ENCODE measurements at regions not wholly inside any gene's neighbourhood (a gene's known extent, or its start where the extent isn't known, plus 50 kb on each side); places are given as distances from the start of the nearest gene placed in this dataset.
A peak's percentile ranks its signal among the peaks of the same experiment; 100 is the strongest.
"Not testable (repeated sequence)": the region's sequence is repeated elsewhere in the genome, so short reads cannot be mapped to it uniquely, and the experiment has no call there.

DNA sequence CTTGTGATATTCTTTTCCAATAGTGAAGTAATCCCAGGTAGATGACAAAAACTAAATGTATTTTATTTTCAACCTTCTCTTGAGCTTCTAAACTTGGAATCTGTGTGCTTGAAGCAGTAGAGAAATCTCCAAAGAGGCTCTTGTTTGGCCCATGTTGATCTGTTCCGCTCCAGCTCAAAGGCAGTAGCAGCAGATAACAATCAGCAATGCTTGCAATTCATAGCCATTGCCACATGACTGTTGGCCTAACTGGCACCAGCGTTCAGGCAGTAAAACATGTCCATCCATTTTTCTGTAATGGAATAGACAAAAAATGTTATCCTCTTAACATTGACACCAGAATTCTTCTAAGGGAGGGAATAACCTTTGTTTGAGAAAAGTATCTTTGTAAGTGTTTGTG lies 270.7 kb upstream of the MSX2 start:
- no peak for DNase-seq

DNA sequence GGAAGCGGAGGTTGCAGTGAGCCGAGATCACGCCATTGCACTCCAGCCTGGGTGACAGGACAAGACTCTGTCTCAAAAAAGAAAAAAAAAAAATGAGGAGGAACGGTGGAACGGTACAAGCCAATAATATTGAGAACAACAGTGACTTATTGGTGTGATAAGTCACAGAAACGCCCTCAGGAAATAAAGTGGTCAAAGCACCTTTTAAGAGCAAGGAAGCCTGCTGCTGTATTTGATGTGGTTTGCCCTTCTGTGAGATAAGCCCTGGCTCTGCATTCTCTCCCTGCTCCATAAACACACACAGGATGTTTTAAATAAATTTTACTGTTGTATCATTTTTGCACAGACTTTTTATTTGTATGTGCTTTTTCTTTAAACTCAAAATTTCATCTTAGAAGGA lies 269.9 kb upstream of the MSX2 start:
- DNase-seq: peak in 2 of 5 donors; percentile 10 to 16

DNA sequence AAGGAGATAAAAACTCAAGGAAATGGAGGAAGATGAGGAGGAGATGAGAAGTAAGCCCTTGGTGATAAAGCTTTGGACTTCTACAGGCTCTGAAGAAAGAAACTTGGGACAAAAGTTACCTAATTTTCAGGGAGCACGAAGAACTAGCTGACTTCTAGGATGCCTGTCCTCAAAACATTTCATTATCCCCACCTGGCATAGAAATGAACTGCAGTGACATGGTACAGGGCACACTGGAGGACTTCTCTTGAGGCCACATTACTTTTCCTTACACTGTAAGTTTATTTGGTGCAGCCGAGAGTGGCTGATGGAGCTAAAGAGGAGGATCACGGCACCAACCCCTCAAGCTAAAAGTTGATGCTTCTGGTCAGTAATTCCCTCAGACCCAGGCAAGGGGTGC lies 269.5 kb upstream of the MSX2 start:
- no peak for DNase-seq

DNA sequence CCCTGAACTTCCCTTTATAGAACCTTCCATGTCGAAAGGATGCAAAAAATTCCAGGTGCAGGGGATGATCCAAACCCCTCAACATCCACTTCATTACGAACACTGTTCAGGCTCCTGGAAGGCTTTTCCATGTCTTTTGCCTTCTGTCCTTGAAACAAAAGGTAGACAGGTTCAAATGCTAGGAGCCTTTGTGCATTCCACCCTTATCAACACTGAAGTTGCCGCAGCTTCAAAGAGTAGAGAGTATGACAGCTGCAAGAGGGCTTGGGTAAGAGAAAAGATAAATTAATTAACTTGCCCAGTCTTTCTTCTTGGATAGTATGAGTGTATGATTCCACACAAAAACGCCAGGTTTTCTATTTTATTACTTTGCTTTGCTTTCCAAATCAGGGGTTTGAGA lies 269.1 kb upstream of the MSX2 start:
- DNase-seq: no peak

DNA sequence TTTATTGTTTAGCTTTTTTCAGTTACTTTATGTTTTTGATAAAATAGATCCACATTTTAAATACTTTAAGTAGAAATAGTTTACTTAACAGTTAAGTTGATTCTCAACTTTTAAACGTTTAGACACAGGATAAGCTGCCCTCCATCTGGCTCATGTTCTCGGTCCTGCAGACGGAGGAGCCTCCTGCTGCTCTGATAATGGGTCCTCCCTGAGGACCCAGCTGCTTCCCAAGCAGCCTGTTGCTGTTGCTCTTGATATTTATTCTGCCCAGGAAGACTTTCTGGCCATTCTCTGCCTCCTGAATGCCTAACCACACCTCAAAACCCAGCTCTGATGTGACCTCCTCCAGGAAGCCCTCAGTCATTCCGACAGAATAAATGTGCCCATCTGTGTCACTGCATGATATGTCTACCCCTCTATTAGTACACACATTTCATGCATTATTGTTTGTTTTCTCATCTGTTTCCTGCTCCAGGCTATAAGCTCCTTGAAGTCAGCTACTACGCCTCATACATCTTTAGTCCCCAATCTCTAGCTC lies 267.2 kb upstream of the MSX2 start:
- DNase-seq: no peak

DNA sequence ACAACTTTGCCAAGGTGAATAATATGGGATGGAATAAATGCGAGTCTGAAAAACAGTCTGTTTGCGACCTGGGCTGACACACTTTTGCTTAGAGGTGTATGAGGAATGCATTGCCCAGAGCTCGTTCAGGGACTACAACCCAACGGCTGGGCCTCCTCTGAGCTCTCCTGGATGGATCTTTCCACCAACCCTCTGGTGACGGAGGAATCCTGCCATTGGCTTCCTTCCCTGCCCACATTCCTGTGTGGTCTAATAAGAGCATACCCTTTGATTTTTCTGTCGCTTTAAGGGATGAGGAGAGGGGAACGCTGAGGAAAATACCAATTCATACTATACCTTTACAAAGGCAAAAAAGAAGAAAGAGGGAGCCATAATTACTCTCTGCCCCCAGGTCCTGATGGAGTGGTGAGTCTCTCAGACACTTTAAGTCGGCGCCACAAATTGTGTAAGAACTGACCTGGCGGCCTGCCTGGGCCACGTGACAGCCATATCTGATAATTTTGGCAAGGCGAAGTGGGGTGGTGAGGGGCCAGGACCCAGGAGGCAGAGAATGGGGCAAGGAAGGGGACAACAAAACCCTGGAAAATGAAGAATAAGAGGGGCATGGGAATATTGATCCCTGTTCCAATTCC lies 265.2 kb upstream of the MSX2 start:
- DNase-seq: no peak

DNA sequence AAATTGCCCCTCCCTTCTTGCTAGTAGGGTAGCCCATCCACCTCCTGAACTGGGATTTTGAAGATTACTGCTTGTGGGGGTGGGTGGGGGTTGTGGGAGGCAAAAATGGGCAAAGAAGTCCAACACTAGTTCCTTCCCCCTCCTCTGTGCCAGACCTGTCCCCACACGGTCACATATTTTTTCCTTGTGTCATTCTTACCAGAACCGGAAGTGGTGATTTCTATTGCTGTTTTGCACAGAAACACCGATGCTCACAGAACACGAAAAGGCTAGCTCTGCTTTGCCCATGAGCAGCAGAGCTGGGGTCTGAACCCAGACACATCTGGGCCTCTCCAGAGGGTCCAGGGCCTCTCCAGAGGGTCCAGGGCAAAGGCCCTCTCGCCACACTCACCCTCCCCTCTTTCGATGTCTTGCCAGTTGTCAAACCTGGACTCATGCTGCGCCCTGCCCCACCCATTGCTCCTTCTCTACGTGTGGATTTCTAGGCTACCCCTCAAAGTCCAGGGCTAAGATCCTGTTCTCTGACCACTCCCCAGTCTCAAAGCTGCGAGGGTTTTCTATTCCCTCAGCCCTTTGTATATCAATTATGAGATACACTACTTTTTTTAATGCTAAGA lies 264.4 kb upstream of the MSX2 start:
- no peak for DNase-seq

DNA sequence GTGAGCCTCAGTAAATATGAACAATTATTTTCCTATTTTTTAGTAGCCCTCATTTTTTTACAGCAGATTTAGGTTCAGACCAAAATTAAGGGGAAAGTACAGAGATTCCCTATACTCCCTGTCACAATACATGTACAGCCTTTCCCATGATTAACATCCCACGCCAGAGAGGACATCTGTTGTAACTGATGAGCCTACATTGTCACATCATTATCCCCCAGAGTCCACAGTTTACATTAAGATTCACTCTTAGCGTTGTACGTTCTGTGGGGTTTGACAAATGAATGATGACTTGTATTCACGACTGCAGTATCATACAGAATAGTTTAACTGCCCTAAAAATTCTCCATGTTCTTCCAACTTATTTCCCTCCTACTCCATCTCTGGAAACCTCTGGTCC lies 262.3 kb upstream of the MSX2 start:
- no peak for DNase-seq

DNA sequence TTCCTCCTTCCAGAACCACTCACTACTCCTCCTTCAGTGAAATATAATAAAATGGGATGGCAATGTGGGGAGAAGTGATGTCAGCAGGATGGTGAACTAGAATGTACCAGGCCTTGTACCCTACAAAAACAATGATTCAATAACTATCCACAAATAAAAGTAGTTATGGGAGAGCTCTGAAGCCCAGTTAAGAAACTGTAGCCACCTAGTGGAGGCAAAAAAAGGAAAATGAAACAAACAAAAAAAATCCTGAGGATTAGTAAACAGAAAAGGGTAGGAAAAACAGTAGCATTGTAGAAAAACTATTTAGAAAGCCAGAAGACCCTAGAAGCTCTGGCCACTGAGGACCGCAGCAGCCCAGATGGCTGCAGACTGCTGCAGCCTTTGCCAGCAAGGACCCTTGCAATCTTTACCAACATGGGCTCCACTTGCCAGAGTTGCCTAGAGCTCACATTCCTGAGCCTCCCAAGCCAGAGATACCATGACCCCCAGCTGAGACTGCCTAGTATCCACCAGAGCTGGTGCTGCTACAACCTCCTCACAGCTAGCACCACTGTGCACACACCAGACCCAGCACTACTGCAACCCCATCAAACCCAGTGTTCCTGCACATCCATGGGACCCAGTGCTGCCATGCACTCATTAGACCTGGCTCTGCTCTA lies 259.7 kb upstream of the MSX2 start:
- no peak for DNase-seq

DNA sequence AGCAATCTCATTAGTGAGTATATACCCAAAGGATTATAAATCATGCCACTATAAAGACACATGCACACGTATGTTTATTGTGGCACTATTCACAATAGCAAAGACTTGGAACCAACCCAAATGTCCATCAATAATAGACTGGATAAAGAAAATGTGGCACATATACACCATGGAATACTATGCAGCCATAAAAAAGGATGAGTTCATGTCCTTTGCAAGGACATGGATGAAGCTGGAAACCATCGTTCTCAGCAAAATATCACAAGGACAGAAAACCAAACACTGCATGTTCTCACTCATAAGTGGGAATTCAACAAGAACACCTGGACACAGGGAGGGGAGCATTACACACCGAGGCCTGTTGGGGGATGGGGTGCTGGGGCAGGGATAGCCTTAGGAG lies 252.9 kb upstream of the MSX2 start:
- DNase-seq: not testable (repeated sequence)

DNA sequence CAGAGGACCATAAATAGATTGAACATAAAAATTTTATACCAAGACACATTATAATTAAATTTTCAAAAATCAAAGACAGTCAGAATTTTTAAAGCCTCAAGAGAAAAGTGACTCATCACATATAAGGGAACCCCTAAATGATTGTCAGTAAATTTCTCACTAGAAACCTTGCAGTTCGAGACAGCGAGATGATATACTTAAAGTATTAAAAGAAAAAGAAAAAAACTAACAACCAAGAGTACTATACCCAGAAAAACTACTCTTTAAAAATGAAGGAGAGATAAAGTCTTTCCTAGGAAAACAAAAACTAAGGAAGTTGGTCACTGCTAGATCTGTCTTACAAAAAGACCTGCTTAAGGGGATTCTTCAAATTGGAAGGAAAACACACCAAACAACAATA lies 251.4 kb upstream of the MSX2 start:
- no peak for DNase-seq

DNA sequence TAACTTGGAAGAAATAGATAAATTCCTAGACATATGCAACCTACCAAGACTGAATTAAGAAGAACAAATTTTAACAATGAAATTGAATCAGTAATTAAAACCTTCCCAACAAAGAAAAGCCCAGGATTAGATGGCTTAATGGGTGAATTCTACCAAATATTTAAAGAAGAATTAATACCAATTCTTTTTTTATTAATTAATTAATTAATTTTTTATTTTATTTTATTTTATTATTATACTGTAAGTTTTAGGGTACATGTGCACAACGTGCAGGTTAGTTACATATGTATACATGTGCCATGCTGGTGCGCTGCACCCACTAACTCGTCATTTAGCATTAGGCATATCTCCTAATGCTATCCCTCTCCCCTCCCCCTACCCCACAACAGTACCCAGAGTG lies 248.4 kb upstream of the MSX2 start:
- not testable (repeated sequence) for DNase-seq

DNA sequence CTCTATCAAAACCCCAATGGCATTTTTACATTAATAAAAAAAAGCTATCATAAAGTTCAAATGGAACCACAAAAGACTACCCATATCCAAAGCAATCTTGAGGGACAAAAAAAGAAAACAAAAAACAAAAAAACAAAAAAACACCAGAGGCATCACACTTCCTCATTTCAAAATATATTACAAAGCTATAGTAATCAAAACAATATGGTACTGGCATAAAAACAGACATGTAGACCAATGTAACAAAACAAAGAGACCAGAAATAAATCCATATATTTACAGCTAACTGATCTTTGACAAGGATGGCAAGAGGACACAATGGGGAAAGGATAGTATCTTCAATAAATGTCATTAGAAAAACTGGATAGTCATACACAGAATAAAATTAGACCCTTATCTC lies 245.1 kb upstream of the MSX2 start:
- no peak for DNase-seq

DNA sequence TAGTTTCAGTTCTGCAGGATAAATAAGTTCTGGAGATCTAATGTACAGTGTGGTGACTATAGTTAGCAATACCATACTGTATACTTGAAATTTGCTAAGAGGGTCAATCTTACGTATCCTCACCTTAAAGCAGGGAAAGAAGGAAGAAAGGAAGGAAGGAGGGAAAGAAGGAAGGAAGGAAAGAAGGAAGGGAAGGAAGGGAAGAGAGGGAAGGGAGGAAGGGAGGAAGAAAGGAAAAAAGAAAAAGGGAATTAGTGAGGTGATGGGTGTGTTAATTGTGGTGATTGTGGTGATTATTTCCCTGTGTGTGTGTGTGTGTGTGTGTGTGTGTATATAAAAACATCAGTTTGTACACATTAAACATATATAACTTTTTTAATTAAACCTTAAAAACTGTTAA lies 242.6 kb upstream of the MSX2 start:
- no peak for DNase-seq

DNA sequence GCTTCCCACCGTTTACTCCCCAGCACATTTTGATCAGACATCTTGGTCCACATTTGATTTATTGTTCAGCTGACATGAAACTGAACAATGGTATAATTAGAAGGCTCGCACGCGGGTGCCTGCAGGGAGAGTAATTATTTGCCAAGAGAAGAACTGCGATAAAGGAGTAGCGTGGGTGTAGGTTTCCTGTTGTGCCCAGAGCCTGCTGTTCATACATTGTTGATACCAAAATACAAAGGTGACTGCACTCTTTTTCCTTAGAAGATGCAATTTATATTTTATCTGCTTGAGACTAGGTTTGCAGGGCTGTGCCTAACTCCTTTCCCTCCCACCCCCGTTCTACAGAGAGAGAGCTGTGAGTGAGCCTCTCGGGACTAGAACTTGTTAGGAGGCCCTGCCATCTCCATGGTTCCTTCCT lies 241.8 kb upstream of the MSX2 start:
- DNase-seq: no peak

DNA sequence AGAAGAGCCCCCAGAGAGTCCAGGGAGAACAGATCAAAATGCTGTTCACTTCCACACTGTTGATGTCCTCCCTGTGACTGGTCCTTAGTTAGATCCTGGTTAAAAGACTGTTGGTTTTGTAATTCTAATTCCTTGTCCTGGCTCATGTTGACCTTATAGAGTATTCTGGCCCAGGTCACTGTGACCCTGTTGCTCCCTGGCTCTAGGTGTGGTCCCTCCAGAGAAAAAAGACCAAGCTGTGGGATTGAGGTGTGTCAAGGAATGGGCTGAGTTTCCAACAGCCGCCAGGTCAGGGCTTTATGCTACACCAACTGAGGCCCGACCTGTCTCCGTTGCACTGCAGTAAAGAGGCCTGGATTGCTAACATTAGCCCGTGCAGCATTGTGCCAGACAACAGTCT lies 241.0 kb upstream of the MSX2 start:
- DNase-seq: no peak

DNA sequence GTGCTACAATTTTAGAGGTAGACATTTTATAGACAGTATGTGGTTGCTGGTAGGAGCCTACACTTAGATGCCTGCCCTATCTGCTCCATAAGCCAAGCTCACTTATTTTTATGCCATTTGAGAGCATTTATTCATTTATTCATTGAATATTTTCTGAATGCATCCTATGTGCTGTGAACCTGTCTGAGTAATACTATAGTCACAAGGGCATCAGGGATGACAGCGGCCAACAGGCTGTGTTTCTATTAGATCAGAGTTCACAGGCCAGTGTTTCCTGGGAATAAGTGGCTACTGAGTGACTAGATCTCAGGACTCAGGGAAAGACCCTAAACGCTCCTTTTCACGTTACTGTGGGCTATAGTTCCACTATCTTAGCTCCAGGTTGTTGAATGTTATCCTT lies 235.2 kb upstream of the MSX2 start:
- no peak for DNase-seq

DNA sequence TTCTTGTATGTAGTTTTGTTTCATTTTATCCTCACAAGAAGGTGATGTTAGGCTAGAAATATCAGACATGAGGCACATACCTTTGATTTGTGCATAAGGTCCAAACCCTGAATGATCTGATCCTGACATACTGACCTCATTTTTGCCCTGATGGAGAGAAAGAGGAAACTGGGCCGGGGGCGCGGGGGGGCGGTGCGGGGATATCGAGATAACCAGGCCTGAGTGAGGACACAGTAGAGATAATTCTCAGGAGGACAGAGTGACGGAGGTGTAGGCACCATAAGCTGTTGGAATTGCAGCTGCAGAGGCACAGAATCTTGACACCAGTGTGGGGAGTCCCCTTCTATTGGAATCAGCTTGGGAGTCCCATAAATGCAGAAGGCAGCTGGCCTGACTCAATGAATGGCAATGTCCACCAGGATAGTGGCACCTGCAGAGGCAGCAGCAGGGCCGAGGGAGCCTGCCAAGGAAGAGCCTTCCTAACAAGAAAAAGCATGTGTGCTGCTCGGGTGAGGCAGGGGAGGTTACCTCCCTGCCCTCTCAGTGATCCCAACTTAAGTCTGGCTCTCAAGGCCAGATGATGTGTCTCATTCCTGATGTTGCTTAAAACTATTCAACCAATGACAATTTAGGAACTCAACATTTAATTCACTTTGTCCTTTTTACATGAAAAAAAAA lies 234.3 kb upstream of the MSX2 start:
- DNase-seq: no peak

DNA sequence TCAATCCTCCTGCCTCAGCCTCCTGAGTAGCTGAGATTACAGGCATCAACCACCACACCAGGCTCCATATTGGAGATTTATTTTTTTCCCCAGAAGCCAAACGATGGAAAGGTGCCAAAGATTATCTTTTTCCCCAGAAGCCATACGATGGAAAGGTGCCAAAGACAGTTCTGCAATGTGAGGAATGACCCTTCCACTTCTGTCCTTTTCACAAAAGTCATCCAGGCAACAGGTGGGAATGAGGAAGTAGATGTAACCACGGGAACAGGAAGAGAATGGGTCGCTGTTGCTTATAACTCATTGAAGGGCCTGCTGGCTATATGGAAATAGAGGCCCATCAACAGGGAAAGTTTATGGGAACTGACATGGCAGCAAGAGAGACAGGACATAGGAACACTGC lies 233.7 kb upstream of the MSX2 start:
- DNase-seq: no peak

DNA sequence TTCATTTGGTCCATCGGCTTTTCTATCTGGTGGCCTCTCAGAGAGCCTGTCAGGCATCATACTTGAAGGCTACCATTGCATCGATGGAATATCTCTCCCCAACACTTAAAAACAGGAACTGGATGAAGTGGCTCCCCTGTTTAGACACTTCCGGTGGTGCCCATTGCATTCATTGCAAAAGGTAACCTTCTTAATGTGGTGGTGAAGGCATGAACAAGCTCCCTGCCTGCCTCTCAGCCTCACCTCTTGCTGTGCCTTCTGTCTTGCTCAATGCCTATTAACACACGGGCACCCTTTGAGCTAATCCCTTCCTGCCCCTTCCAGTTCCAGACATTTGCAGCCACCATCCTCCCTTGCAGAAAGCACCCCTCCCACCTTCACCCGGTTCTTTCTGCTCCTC lies 233.1 kb upstream of the MSX2 start:
- no peak for DNase-seq

DNA sequence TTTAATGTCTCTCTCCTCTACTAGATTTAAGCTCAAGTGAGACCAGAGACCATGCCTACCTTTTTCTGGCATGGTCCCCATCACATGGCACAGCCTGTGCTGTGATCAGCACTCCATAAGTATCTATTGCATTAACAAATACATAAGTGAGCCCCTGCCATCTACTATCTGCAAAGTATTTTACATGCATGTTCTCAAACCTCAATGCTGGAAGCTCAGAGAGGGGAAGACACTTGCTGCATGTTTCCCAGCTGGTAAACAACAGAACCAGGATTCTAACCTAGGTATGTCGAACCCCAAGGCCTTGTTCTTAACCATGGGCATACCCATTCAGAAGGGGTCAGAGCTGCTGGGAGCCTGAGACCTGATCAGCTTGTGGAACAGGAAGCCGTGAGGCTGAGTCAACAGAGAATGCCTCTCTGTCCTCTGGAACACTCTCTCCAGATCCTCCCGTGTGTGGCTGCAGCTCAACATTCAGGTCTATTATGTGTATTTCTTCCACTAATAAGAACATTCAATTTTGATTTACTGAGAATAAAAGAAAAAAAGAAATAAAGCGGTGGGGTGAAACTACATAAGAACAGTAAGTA lies 232.5 kb upstream of the MSX2 start:
- no peak for DNase-seq

DNA sequence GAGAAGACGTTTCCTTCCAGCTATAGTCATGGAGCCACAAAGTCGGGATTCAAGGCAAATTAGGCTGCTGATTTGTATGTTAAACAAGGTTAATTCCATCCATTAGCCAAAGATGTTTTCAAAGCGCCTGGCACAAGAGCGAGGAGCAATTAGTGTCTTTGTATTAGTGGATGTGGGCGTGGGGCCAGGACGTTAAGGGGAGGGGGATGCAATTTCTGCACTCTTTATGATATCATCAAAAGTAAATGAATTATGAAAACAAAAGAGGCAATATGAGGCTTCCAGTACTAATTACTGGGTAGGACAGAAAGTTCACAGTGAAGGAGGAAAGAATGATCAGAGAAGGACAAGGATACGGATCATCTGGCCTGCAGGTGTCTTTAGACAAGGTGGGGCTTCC lies 230.9 kb upstream of the MSX2 start:
- DNase-seq: no peak

DNA sequence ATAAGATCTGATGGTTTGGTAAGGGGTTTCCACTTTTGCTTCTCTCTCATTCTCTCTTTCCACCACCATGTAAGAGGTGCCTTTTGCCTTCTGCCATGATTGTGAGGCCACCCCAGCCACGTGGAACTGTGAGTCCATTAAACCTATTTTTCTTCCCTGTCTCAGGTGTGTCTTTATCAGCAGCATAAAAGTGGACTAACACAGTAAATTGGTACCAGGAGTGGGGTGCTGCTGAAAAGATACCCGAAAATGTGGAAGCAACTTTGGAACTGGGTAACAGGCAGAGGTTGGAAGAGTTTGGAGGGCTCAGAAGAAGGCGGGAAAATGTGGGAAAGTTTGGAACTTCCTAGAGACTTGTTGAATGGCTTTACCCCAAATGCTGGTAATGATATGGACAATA lies 226.4 kb upstream of the MSX2 start:
- DNase-seq: not testable (repeated sequence)
